Esophagus squamous epithelium (tissue), 5 donors: ENCODE measurements at regions not wholly inside any gene's neighbourhood (a gene's known extent, or its start where the extent isn't known, plus 50 kb on each side); places are given as distances from the start of the nearest gene placed in this dataset.

Source experiments
- DNase-seq: peaks from one replicate; lab custom pipeline; 2025; lab: John Stamatoyannopoulos, UW
- H3K27ac ChIP-seq, 4 donors: fragments of 200-600 bp; sonication (generic); one replicate each; pipeline ENCODE4 v1.5.1; 2016 to 2019; ENCODE audit warnings: mild to moderate bottlenecking in 1 of 4
- H3K27me3 ChIP-seq, 4 donors: fragments of 200-600 bp; sonication (generic); 1 replicate in 3 of 4; 2 replicates in 1 of 4; pipeline versions ENCODE4 v1.5.1 to v1.6.0; 2017 to 2021; ENCODE audit warnings: antibody characterized with exemption in 1 of 4
- H3K36me3 ChIP-seq, 3 donors: fragments of 200-600 bp; sonication (generic); one replicate each; pipeline ENCODE4 v1.5.1; 2016 to 2019
- H3K4me1 ChIP-seq, 3 donors: fragments of 200-600 bp; sonication (generic); one replicate each; pipeline ENCODE4 v1.5.1; 2017 to 2019
- H3K4me3 ChIP-seq, 4 donors: fragments of 200-600 bp; sonication (generic); 1 replicate in 3 of 4; 2 replicates in 1 of 4; pipeline ENCODE4 v1.5.1; 2016 to 2019; ENCODE audit warnings: mild to moderate bottlenecking in 2 of 4, moderate library complexity in 1 of 4
- H3K9me3 ChIP-seq, 3 donors: fragments of 200-600 bp; sonication (generic); one replicate each; pipeline ENCODE4 v1.5.1; 2016 to 2019
- POLR2A ChIP-seq, 4 donors: fragments of 450-650 bp; IDR thresholded peaks; one replicate each; pipeline ENCODE4 v1.6.1; 2017; ENCODE audit warnings: antibody characterized with exemption in 4 of 4, mild to moderate bottlenecking in 4 of 4, moderate library complexity in 3 of 4
- WGBS, 2 donors: methylation state at CpG; one replicate each; pipeline ENCODE4 v1.1.5; 2018; 5-methylcytosine and 5-hydroxymethylcytosine counted together
- intact Hi-C: fragments of 100-400 bp; cut with DNase I; formaldehyde crosslinking; loops from one replicate; pipeline ENCODE4 v1.15.0; 2022
- TF ChIP-seq, protein P1 (sequence below), 6 experiments: fragments of 450-650 bp in 4 of 6; fragments of 200-600 bp in 2 of 6; sonication (generic) in 2 of 6; IDR thresholded peaks; one replicate each; pipeline ENCODE4 v1.5.1; 2016 to 2019; ENCODE audit warnings: antibody characterized with exemption in 6 of 6, mild to moderate bottlenecking in 4 of 6, moderate library complexity in 4 of 6
- donor health status: DM: yes; HTN: yes; CAD: no.

DNA sequence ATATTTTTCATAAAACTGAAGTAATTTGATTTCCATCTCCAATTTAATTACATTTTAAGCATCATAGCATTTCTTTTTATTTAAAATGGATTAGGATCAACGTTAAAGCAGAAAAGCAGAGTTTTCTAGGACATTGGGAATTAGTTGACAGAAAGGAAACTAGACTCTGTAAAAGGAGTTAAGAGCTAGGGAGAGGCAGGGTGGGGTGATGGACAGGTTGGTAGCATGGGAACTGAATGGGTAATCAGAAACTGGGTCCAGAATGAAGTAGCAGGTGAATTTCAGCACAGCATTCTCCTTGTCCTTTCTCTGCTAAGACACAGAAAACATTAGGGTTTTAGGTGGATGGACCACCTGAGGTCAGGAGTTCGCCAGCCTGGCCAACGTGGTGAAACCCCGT is 97.6 kb downstream of the ANAPC4 start:
- TF ChIP-seq, protein P1, sequence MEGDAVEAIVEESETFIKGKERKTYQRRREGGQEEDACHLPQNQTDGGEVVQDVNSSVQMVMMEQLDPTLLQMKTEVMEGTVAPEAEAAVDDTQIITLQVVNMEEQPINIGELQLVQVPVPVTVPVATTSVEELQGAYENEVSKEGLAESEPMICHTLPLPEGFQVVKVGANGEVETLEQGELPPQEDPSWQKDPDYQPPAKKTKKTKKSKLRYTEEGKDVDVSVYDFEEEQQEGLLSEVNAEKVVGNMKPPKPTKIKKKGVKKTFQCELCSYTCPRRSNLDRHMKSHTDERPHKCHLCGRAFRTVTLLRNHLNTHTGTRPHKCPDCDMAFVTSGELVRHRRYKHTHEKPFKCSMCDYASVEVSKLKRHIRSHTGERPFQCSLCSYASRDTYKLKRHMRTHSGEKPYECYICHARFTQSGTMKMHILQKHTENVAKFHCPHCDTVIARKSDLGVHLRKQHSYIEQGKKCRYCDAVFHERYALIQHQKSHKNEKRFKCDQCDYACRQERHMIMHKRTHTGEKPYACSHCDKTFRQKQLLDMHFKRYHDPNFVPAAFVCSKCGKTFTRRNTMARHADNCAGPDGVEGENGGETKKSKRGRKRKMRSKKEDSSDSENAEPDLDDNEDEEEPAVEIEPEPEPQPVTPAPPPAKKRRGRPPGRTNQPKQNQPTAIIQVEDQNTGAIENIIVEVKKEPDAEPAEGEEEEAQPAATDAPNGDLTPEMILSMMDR (IDR thresholded peaks at IDR 0.05), result no peak
- TF ChIP-seq POLR2A (IDR thresholded peaks at IDR 0.05), result no peak
- no peak for DNase-seq
- Histone ChIP-seq H3K4me3 (no peak overlapping the region), H3K4me1 (no peaks in the 10 kb centered on the region), H3K9me3 (peaks cover 0 to 2% (median 0%) of the 10 kb centered on the region in 3 donors), H3K27me3 (no peaks in the 10 kb centered on the region), H3K27ac (no peak overlapping the region), H3K36me3 (no peaks in the 10 kb centered on the region)
- 79 to 81% methylated on average over 4 of the region's 4 CpGs for WGBS, 2 donors
- intact Hi-C loops, result no loop called here

DNA sequence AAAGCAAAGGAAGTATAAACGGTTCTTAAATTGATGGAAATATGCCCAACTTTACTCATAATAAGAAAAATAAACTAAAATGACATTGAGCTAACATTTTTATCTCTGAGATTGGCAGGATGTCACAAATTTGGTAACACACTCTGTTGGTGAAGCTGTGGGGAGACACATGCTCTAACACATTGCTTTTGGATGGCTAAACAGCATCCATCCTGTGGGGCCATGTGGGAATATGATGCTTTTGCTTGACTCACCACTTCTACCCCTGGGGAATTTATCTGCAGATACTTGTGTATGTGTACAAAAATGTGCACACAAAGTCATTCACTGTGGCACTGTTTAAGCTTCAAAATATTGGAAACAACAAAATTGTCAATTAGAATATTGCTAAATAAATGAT is 100.2 kb downstream of the ANAPC4 start:
- TF ChIP-seq, protein P1 (IDR thresholded peaks at IDR 0.05), result no peak
- TF ChIP-seq POLR2A (IDR thresholded peaks at IDR 0.05), result no peak
- Histone ChIP-seq H3K36me3 (no peaks in the 10 kb centered on the region), H3K27me3 (no peaks in the 10 kb centered on the region), H3K9me3 (peaks cover 0 to 2% (median 0%) of the 10 kb centered on the region in 3 donors), H3K4me3 (no peak overlapping the region), H3K27ac (no peak overlapping the region), H3K4me1 (no peaks in the 10 kb centered on the region)
- intact Hi-C loops, result no loop called here
- 16 to 63% methylated on average over 1 of the region's 1 CpG for WGBS, 2 donors
- DNase-seq, result no peak

DNA sequence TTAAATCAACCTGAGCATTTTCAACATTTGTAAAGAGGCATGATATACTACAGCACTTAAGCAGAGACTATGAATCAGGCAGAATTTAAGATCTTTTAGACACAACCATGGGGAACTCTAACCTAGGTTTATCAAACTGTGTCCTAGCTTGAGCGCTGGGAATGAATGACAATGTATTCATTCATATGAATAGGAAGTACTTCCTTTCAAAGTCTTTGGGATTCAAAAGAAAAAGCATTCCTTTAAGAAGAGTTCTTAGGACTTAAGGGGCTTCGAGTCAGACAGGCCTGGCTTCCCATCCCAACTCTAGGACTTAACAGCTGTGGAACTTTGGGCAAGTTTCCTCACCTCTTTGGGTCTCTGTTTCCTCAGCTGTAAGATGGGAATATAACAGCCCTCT is 104.6 kb downstream of the ANAPC4 start:
- intact Hi-C loops, result no loop called here
- H3K4me1 ChIP-seq, result peaks cover 0 to 32% (median 0%) of the 10 kb centered on the region in 3 donors
- H3K27ac ChIP-seq, result no peak overlapping the region
- TF ChIP-seq, protein P1 (IDR thresholded peaks at IDR 0.05), result no peak
- TF ChIP-seq POLR2A (IDR thresholded peaks at IDR 0.05), result no peak
- peaks cover 0 to 3% (median 0%) of the 10 kb centered on the region in 3 donors for H3K9me3 ChIP-seq
- no peaks in the 10 kb centered on the region for H3K36me3 ChIP-seq
- 52 to 75% methylated on average over 2 of the region's 2 CpGs for WGBS, 2 donors
- no peak for DNase-seq
- no peaks in the 10 kb centered on the region for H3K27me3 ChIP-seq
- H3K4me3 ChIP-seq, result no peak overlapping the region

DNA sequence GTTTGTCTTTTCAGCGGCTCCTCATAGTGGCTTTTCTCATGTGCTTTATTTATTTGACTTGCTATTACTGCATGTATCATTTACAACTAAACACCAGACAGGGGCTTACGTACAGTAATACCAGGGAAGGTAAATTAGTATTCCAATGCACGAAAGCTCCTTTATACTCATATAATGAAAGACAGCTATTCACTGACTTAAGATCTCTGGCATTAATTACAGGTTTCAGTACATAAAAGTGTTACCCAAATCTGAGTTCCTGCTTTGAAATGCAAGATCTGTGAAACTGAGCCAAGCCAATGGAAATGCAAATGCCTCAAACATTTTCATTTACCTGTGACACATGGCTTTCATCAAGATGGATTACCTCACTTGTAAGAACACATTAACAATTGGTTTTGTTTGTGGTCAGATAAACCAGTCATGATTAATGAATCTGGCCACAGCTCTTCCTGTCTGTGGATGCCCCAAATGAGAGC is 107.2 kb downstream of the ANAPC4 start:
- Histone ChIP-seq H3K36me3 (no peaks in the 10 kb centered on the region), H3K4me3 (no peak overlapping the region), H3K27me3 (no peaks in the 10 kb centered on the region), H3K4me1 (peaks cover 0 to 32% (median 0%) of the 10 kb centered on the region in 3 donors), H3K27ac (peak overlapping the region in 1 of 4 donors; percentile 29), H3K9me3 (peaks cover 0 to 18% (median 12%) of the 10 kb centered on the region in 3 donors)
- 14 to 25% methylated on average over 3 of the region's 3 CpGs for WGBS, 2 donors
- TF ChIP-seq, protein P1 (IDR thresholded peaks at IDR 0.05), result no peak
- TF ChIP-seq POLR2A (IDR thresholded peaks at IDR 0.05), result no peak
- DNase-seq, result no peak
- intact Hi-C loops, result no loop called here

DNA sequence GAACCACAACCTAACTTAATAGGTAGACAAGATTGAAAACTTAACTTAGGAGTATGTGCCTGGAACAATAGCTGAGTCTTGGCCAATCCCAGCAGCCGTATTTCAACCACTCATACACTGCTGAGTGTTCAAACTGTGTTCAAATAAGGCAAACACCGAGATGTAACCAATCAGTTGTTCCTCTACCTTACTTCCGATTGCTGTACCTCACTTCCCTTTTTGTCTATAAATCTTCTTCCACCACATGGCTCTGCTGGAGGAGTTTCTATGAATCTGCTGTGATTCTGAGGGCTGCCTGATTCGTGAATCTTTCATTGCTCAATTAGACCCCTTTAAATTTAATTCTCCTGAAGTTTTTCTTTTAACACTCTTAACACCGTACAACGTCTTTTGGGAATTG is 108.0 kb downstream of the ANAPC4 start:
- no peak overlapping the region for H3K27ac ChIP-seq
- no peak for DNase-seq
- 54 to 67% methylated on average over 6 of the region's 6 CpGs for WGBS, 2 donors
- H3K36me3 ChIP-seq, result no peaks in the 10 kb centered on the region
- intact Hi-C loops, result no loop called here
- H3K9me3 ChIP-seq, result peaks cover 0 to 18% (median 12%) of the 10 kb centered on the region in 3 donors
- H3K4me3 ChIP-seq, result no peak overlapping the region
- TF ChIP-seq, protein P1 (IDR thresholded peaks at IDR 0.05), result no peak
- no peak for TF ChIP-seq POLR2A (IDR thresholded peaks at IDR 0.05)
- H3K27me3 ChIP-seq, result no peaks in the 10 kb centered on the region
- peaks cover 0 to 32% (median 0%) of the 10 kb centered on the region in 3 donors for H3K4me1 ChIP-seq
